ENCODE measurements at regions not wholly inside any gene's neighbourhood (a gene's known extent, or its start where the extent isn't known, plus 50 kb on each side); places are given as distances from the start of the nearest gene placed in this dataset.
A peak's percentile ranks its signal among the peaks of the same experiment; 100 is the strongest.

- Mint-ChIP-seq H3K9me3 (no peaks in the 10 kb centered on the region), H3K4me3 (no peak overlapping the region), H3K36me3 (no peaks in the 10 kb centered on the region), H3K27ac (peak overlapping the region in 1 of 2 donors; percentile 76), H3K27me3 (ENCODE audit: low read depth in 2 of 2) (peaks cover 0 to 6% of the 10 kb centered on the region in 2 donors), H3K4me1 (peaks cover 12 to 38% of the 10 kb centered on the region in 2 donors)
- H3K27ac ChIP-seq (ENCODE audit: low read length) = no peak overlapping the region
- no peaks in the 10 kb centered on the region for H3K9me3 ChIP-seq (ENCODE audit: control insufficient read depth, insufficient read depth, low read length)
- no peak overlapping the region for H3K4me3 ChIP-seq (ENCODE audit: low read length)
- H3K27me3 ChIP-seq (ENCODE audit: control insufficient read depth, insufficient read depth, low read length) = no peaks in the 10 kb centered on the region
- DNase-seq = no peak
- 31% methylated on average over 2 of the region's 2 CpGs for WGBS (ENCODE audit: insufficient coverage)
- peak; percentile 55 to 71 (median 60) for ATAC-seq
- H3K36me3 ChIP-seq (ENCODE audit: control insufficient read depth, insufficient read depth, low read length) = no peaks in the 10 kb centered on the region
- H3K4me1 ChIP-seq (ENCODE audit: control insufficient read depth, insufficient read depth, low read length) = peaks cover 14% of the 10 kb centered on the region
- TF ChIP-seq CTCF (IDR thresholded peaks at IDR 0.05) = no peak
- intact Hi-C loops (cut with micrococcal nuclease) = loop anchor here (5.0 kb wide), 2 partner anchors 126 to 409 kb away; no protein-coding TSS in a partner anchor
These were observed 172.4 kb upstream of the PLXNC1 start for GRCh38 chr12:93976024-93976423.

GRCh38 chr12:93977081-93977480, 171.3 kb upstream of the PLXNC1 start:
- Histone ChIP-seq H3K4me3 (ENCODE audit: low read length) (no peak overlapping the region), H3K27me3 (ENCODE audit: control insufficient read depth, insufficient read depth, low read length) (no peaks in the 10 kb centered on the region), H3K27ac (ENCODE audit: low read length) (no peak overlapping the region), H3K9me3 (ENCODE audit: control insufficient read depth, insufficient read depth, low read length) (no peaks in the 10 kb centered on the region), H3K36me3 (ENCODE audit: control insufficient read depth, insufficient read depth, low read length) (no peaks in the 10 kb centered on the region), H3K4me1 (ENCODE audit: control insufficient read depth, insufficient read depth, low read length) (peaks cover 14% of the 10 kb centered on the region)
- no CpG with 5 or more reads among the region's 3 CpGs for WGBS (ENCODE audit: insufficient coverage)
- no peak for DNase-seq
- Mint-ChIP-seq H3K9me3 (no peaks in the 10 kb centered on the region), H3K4me3 (peak overlapping the region; percentile 29), H3K27me3 (ENCODE audit: low read depth in 2 of 2) (peaks cover 0 to 6% of the 10 kb centered on the region in 2 donors), H3K36me3 (no peaks in the 10 kb centered on the region), H3K4me1 (peaks cover 12 to 38% of the 10 kb centered on the region in 2 donors), H3K27ac (peak overlapping the region in 1 of 2 donors; percentile 76)
- TF ChIP-seq CTCF (IDR thresholded peaks at IDR 0.05) = no peak
- intact Hi-C loops (cut with micrococcal nuclease) = loop anchor here (5.0 kb wide), 2 partner anchors 125 to 410 kb away; no protein-coding TSS in a partner anchor
- ATAC-seq = no peak

GRCh38 chr12:93978553-93978952, 169.8 kb upstream of the PLXNC1 start:
- H3K36me3 ChIP-seq (ENCODE audit: control insufficient read depth, insufficient read depth, low read length) = no peaks in the 10 kb centered on the region
- Mint-ChIP-seq H3K27ac (peak overlapping the region in 1 of 2 donors; percentile 57), H3K4me1 (peaks cover 12 to 38% of the 10 kb centered on the region in 2 donors), H3K27me3 (ENCODE audit: low read depth in 2 of 2) (peaks cover 0 to 8% of the 10 kb centered on the region in 2 donors), H3K4me3 (no peak overlapping the region), H3K9me3 (no peaks in the 10 kb centered on the region), H3K36me3 (no peaks in the 10 kb centered on the region)
- intact Hi-C loops (cut with micrococcal nuclease) = loop anchor here (2.0 to 5.0 kb wide), 3 partner anchors 124 to 476 kb away; no protein-coding TSS in a partner anchor
- no peaks in the 10 kb centered on the region for H3K9me3 ChIP-seq (ENCODE audit: control insufficient read depth, insufficient read depth, low read length)
- H3K4me1 ChIP-seq (ENCODE audit: control insufficient read depth, insufficient read depth, low read length) = peaks cover 14% of the 10 kb centered on the region
- ATAC-seq (no peak), DNase-seq (no peak)
- H3K4me3 ChIP-seq (ENCODE audit: low read length) = no peak overlapping the region
- no peaks in the 10 kb centered on the region for H3K27me3 ChIP-seq (ENCODE audit: control insufficient read depth, insufficient read depth, low read length)
- H3K27ac ChIP-seq (ENCODE audit: low read length) = no peak overlapping the region
- no peak for TF ChIP-seq CTCF (IDR thresholded peaks at IDR 0.05)
- 91% methylated on average over 1 of the region's 1 CpG for WGBS (ENCODE audit: insufficient coverage)

GRCh38 chr12:93979189-93979588, 169.2 kb upstream of the PLXNC1 start:
- Mint-ChIP-seq H3K27me3 (ENCODE audit: low read depth in 2 of 2) (peaks cover 0 to 8% of the 10 kb centered on the region in 2 donors), H3K27ac (peak overlapping the region in 1 of 2 donors; percentile 57), H3K9me3 (no peaks in the 10 kb centered on the region), H3K4me1 (peaks cover 12 to 38% of the 10 kb centered on the region in 2 donors), H3K36me3 (no peaks in the 10 kb centered on the region), H3K4me3 (no peak overlapping the region)
- H3K36me3 ChIP-seq (ENCODE audit: control insufficient read depth, insufficient read depth, low read length) = no peaks in the 10 kb centered on the region
- intact Hi-C loops (cut with micrococcal nuclease) = loop anchor here (1.0 to 5.0 kb wide), 4 partner anchors 123 to 476 kb away; no protein-coding TSS in a partner anchor
- TF ChIP-seq CTCF (IDR thresholded peaks at IDR 0.05) = peak; percentile 22
- H3K27ac ChIP-seq (ENCODE audit: low read length) = no peak overlapping the region
- WGBS (ENCODE audit: insufficient coverage) = 69% methylated on average over 2 of the region's 2 CpGs
- H3K27me3 ChIP-seq (ENCODE audit: control insufficient read depth, insufficient read depth, low read length) = no peaks in the 10 kb centered on the region
- H3K9me3 ChIP-seq (ENCODE audit: control insufficient read depth, insufficient read depth, low read length) = no peaks in the 10 kb centered on the region
- peak in 1 of 3 donors; percentile 55 for ATAC-seq
- H3K4me3 ChIP-seq (ENCODE audit: low read length) = no peak overlapping the region
- DNase-seq = peak in 1 of 2 donors; percentile 59
- H3K4me1 ChIP-seq (ENCODE audit: control insufficient read depth, insufficient read depth, low read length) = peaks cover 14% of the 10 kb centered on the region
